Ovary (tissue), 7 donors: ENCODE measurements at regions not wholly inside any gene's neighbourhood (a gene's known extent, or its start where the extent isn't known, plus 50 kb on each side); places are given as distances from the start of the nearest gene placed in this dataset.

Experiments
- DNase-seq, 5 donors: peaks; one replicate each; pipeline ENCODE4 v3.0.0-alpha.2; 2019 to 2020
- H3K27ac ChIP-seq, 2 donors: fragments of 200-600 bp; one replicate each; pipeline versions ENCODE4 v1.5.1 to v1.8.0; 2019 to 2022
- H3K27me3 ChIP-seq: fragments of 200-600 bp; one replicate; pipeline ENCODE4 v1.8.0; 2022
- H3K36me3 ChIP-seq: fragments of 200-600 bp; sonication (generic); one replicate; pipeline ENCODE4 v1.5.1; 2019
- H3K4me1 ChIP-seq: one replicate; pipeline ENCODE4 v1.8.1; 2013; ENCODE audit warnings: mild to moderate bottlenecking, moderate library complexity; ENCODE audit not compliant: insufficient read depth
- H3K4me3 ChIP-seq: fragments of 200-600 bp; sonication (generic); one replicate; pipeline ENCODE4 v1.5.1; 2017
- H3K9me3 ChIP-seq, 2 donors: fragments of 200-600 bp in 1 of 2; sonication (generic) in 1 of 2; one replicate each; pipeline versions ENCODE4 v1.5.1 to v1.8.1; 2013 to 2019; ENCODE audit warnings: mild to moderate bottlenecking in 1 of 2, moderate library complexity in 1 of 2
- CTCF ChIP-seq, 3 donors: fragments of 450-650 bp in 2 of 3; fragments of 200-600 bp in 1 of 3; IDR thresholded peaks; one replicate each; pipeline versions ENCODE4 v1.5.1 to v1.8.0; 2016 to 2022; ENCODE audit warnings: antibody characterized with exemption in 3 of 3, mild to moderate bottlenecking in 1 of 3
- EP300 ChIP-seq: sonication (generic); formaldehyde crosslinking; IDR thresholded peaks from one replicate; pipeline ENCODE4 v1.6.1; 2017; ENCODE audit warnings: antibody characterized with exemption
- POLR2A ChIP-seq: fragments of 450-650 bp; IDR thresholded peaks from one replicate; pipeline ENCODE4 v1.6.1; 2017; ENCODE audit warnings: antibody characterized with exemption, mild to moderate bottlenecking, moderate library complexity
- WGBS, 3 donors: extraction: QIAGEN DNeasy Blood & Tissue Kit in 1 of 3; methylation state at CpG; one replicate each; pipeline versions ENCODE4 v1.1.5 to v1.1.7; 2013 to 2017; 5-methylcytosine and 5-hydroxymethylcytosine counted together
- intact Hi-C, 4 donors: fragments of 100-400 bp; cut with DNase I; formaldehyde crosslinking; loops; one replicate each; pipeline versions ENCODE4 v1.11.0 to v1.15.1; 2022 to 2023
- donor health status: DM: no; HTN: no; CAD: no; lungs with moderate emphysema.
- donor health status: DM: no; HTN: no; CAD: no.
- donor health status: Bipolar disorder and iron deficiency.
- donor health status: DM: no; HTN: no; CAD: no.
- donor health status: DM: yes; HTN: yes; CAD: no.

- Histone ChIP-seq H3K4me1 (no peaks in the 10 kb centered on the region), H3K27ac (no peak overlapping the region), H3K27me3 (no peaks in the 10 kb centered on the region), H3K4me3 (no peak overlapping the region), H3K36me3 (no peaks in the 10 kb centered on the region), H3K9me3 (no peaks in the 10 kb centered on the region)
- intact Hi-C loops = no loop called here
- DNase-seq = no peak
- 23 to 44% (median 32%) methylated on average over 3 of the region's 3 CpGs for WGBS, 3 donors
- TF ChIP-seq EP300 = no peak
- no peak for TF ChIP-seq CTCF (IDR thresholded peaks at IDR 0.05)
- no peak for TF ChIP-seq POLR2A
Observed at GRCh38 chr1:238501290-238501689, 610.6 kb upstream of the ZP4 start.

GRCh38 chr1:238499021-238499420, 608.3 kb upstream of the ZP4 start:
- intact Hi-C loops = no loop called here
- Histone ChIP-seq H3K9me3 (no peaks in the 10 kb centered on the region), H3K27me3 (no peaks in the 10 kb centered on the region), H3K4me1 (no peaks in the 10 kb centered on the region), H3K27ac (no peak overlapping the region), H3K36me3 (no peaks in the 10 kb centered on the region), H3K4me3 (no peak overlapping the region)
- TF ChIP-seq EP300 (no peak), POLR2A (no peak), CTCF (IDR thresholded peaks at IDR 0.05) (no peak)
- 88 to 90% (median 89%) methylated on average over 5 of the region's 5 CpGs for WGBS, 3 donors
- DNase-seq = no peak

GRCh38 chr1:238492271-238492670, 601.5 kb upstream of the ZP4 start:
- no peak overlapping the region for H3K4me3 ChIP-seq
- 86 to 91% (median 89%) methylated on average over 11 of the region's 11 CpGs for WGBS, 3 donors
- no peak for DNase-seq
- H3K9me3 ChIP-seq = no peaks in the 10 kb centered on the region
- TF ChIP-seq CTCF (IDR thresholded peaks at IDR 0.05) (no peak), EP300 (no peak), POLR2A (no peak)
- no peaks in the 10 kb centered on the region for H3K36me3 ChIP-seq
- intact Hi-C loops = no loop called here
- no peaks in the 10 kb centered on the region for H3K4me1 ChIP-seq
- no peaks in the 10 kb centered on the region for H3K27me3 ChIP-seq
- no peak overlapping the region for H3K27ac ChIP-seq

GRCh38 chr1:238491265-238491664, 600.5 kb upstream of the ZP4 start:
- TF ChIP-seq EP300 (no peak), CTCF (IDR thresholded peaks at IDR 0.05) (no peak), POLR2A (no peak)
- intact Hi-C loops = no loop called here
- no peaks in the 10 kb centered on the region for H3K9me3 ChIP-seq
- WGBS, 3 donors = 89 to 94% (median 92%) methylated on average over 12 of the region's 12 CpGs
- H3K27ac ChIP-seq = no peak overlapping the region
- no peak overlapping the region for H3K4me3 ChIP-seq
- DNase-seq = no peak
- H3K36me3 ChIP-seq = no peaks in the 10 kb centered on the region
- no peaks in the 10 kb centered on the region for H3K27me3 ChIP-seq
- no peaks in the 10 kb centered on the region for H3K4me1 ChIP-seq

GRCh38 chr1:238489006-238489405, 598.3 kb upstream of the ZP4 start:
- WGBS, 3 donors = 76 to 82% (median 77%) methylated on average over 3 of the region's 3 CpGs
- Histone ChIP-seq H3K4me3 (no peak overlapping the region), H3K36me3 (no peaks in the 10 kb centered on the region), H3K9me3 (no peaks in the 10 kb centered on the region), H3K27me3 (no peaks in the 10 kb centered on the region), H3K27ac (no peak overlapping the region), H3K4me1 (no peaks in the 10 kb centered on the region)
- no peak for DNase-seq
- TF ChIP-seq POLR2A = no peak
- no peak for TF ChIP-seq EP300
- TF ChIP-seq CTCF (IDR thresholded peaks at IDR 0.05) = no peak
- intact Hi-C loops = no loop called here
